GM12878 (cell line): ENCODE measurements at regions not wholly inside any gene's neighbourhood (a gene's known extent, or its start where the extent isn't known, plus 50 kb on each side); places are given as distances from the start of the nearest gene placed in this dataset.

Experiments used
- ATAC-seq: fragments of 200-7000 bp; cut with Tn5 transposase; 3 replicates; pipeline ENCODE4 v1.9.1; 2020; ENCODE audit warnings: mild to moderate bottlenecking, moderate library complexity
- BruUV-seq: library from RNA; stranded (reverse); fragments of 400-500 nt; replicated peaks from 2 replicates; lab custom pipeline; 2021; lab: Mats Ljungman, UMichigan
- CTCF ChIA-PET: fragments of 300-600 bp; sonication (Branson Sonifier 250); formaldehyde crosslinking; extraction: SDS; loops from one replicate; lab custom pipeline; 2021; ENCODE audit warnings: inconsistent platforms; lab: Yijun Ruan, JAX
- POLR2A ChIA-PET: fragments of 350-600 bp; formaldehyde crosslinking; extraction: SDS; loops from one replicate; lab custom pipeline; 2021; ENCODE audit warnings: inconsistent platforms; lab: Charles Lee
- RAD21 ChIA-PET: fragments of 300-600 bp; sonication (Branson Sonifier 250); formaldehyde crosslinking; loops from one replicate; lab custom pipeline; 2023; ENCODE audit warnings: antibody characterized with exemption; ENCODE audit not compliant: unreplicated experiment; lab: Charles Lee
- SMC1A ChIA-PET: fragments of 300-600 bp; sonication (Branson Sonifier 250); formaldehyde crosslinking; loops from one replicate; lab custom pipeline; 2023; ENCODE audit not compliant: unreplicated experiment, uncharacterized antibody; lab: Charles Lee
- DNase-seq: peaks from one replicate; pipeline ENCODE4 v3.0.0-alpha.2; 2011; ENCODE audit warnings: low read depth, low spot score
- FAIRE-seq: peaks from 3 replicates; lab custom pipeline; 2011; peaks lifted over from hg19 to GRCh38; lab: Jason Lieb, UNC
- H2AFZ ChIP-seq: 2 replicates; pipeline ENCODE4 v1.6.0; 2011; ENCODE audit warnings: low read depth, low read length, control low read depth; ENCODE audit not compliant: control insufficient read depth
- H3K27ac ChIP-seq: 2 replicates; pipeline ENCODE4 v1.5.1; 2011; ENCODE audit warnings: control low read depth; ENCODE audit not compliant: control insufficient read depth, insufficient read depth
- H3K27me3 ChIP-seq, 2 experiments: replicated peaks in 1 of 2; 2 replicates each; pipeline versions ENCODE4 v1.6.0 to v1.6.1; 2011; ENCODE audit warnings: low read length in 1 of 2; ENCODE audit not compliant: control insufficient read depth in 2 of 2, insufficient read depth in 2 of 2
- H3K36me3 ChIP-seq, 2 experiments: 2 replicates each; pipeline ENCODE4 v1.5.1; 2011; ENCODE audit warnings: low read length in 1 of 2; ENCODE audit not compliant: control insufficient read depth in 2 of 2, insufficient read depth in 2 of 2
- H3K4me1 ChIP-seq: 2 replicates; pipeline ENCODE4 v1.6.1; 2011; ENCODE audit warnings: mild to moderate bottlenecking, low read length, moderate library complexity, mixed read lengths; ENCODE audit not compliant: control insufficient read depth, insufficient read depth
- H3K4me2 ChIP-seq: 2 replicates; pipeline ENCODE4 v1.6.0; 2011; ENCODE audit warnings: control low read depth; ENCODE audit not compliant: control insufficient read depth, insufficient read depth
- H3K4me3 ChIP-seq: fragments of 200-600 bp; sonication (generic); 2 replicates; pipeline ENCODE4 v1.5.1; 2016
- H3K79me2 ChIP-seq: 2 replicates; pipeline ENCODE4 v1.6.0; 2011; ENCODE audit warnings: low read length; ENCODE audit not compliant: control insufficient read depth, insufficient read depth
- H3K9ac ChIP-seq: 2 replicates; pipeline ENCODE4 v1.8.0; 2011; ENCODE audit warnings: low read length, control low read depth, mixed read lengths; ENCODE audit not compliant: control insufficient read depth, insufficient read depth
- H3K9me3 ChIP-seq: replicated peaks from 3 replicates; pipeline ENCODE4 v1.5.1; 2011; ENCODE audit warnings: mild to moderate bottlenecking, low read length; ENCODE audit not compliant: control insufficient read depth, insufficient read depth
- H4K20me1 ChIP-seq: 2 replicates; pipeline ENCODE4 v1.6.0; 2011; ENCODE audit not compliant: control insufficient read depth, insufficient read depth
- CBX3 ChIP-seq: fragments of 200-600 bp; sonication (generic); IDR thresholded peaks from 2 replicates; pipeline ENCODE4 v1.6.1; 2016; ENCODE audit warnings: low read depth, borderline replicate concordance
- CBX5 ChIP-seq: sonication (generic); IDR thresholded peaks from 2 replicates; pipeline ENCODE4 v1.6.1; 2016; ENCODE audit warnings: low read depth, moderate library complexity, mild to moderate bottlenecking, inconsistent platforms
- CHD1 ChIP-seq: IDR thresholded peaks from 2 replicates; pipeline ENCODE4 v1.6.1; 2012; ENCODE audit warnings: low read depth, low read length, improper control_type of control experiment
- CHD4 ChIP-seq: fragments of 200-600 bp; sonication (generic); IDR thresholded peaks from 2 replicates; pipeline ENCODE4 v1.6.1; 2016; ENCODE audit warnings: mild to moderate bottlenecking
- CREB1 ChIP-seq: IDR thresholded peaks from 2 replicates; pipeline ENCODE4 v1.6.1; 2012; ENCODE audit warnings: low read depth, mild to moderate bottlenecking, inconsistent platforms
- FOXK2 ChIP-seq: fragments of 450-650 bp; IDR thresholded peaks from 2 replicates; pipeline ENCODE4 v1.6.1; 2017; ENCODE audit warnings: mild to moderate bottlenecking, moderate library complexity
- IKZF2 ChIP-seq, 2 experiments: fragments of 450-650 bp; IDR thresholded peaks; 2 replicates each; pipeline ENCODE4 v1.6.1; 2017; ENCODE audit warnings: mild to moderate bottlenecking in 2 of 2, moderate library complexity in 2 of 2
- MTA2 ChIP-seq: fragments of 450-650 bp; IDR thresholded peaks from 2 replicates; pipeline ENCODE4 v1.6.1; 2016; ENCODE audit warnings: low read depth, mild to moderate bottlenecking, moderate library complexity
- MYC ChIP-seq: IDR thresholded peaks from 2 replicates; pipeline ENCODE4 v1.6.1; 2011; ENCODE audit warnings: mild to moderate bottlenecking, low read length, moderate library complexity, inconsistent platforms; ENCODE audit not compliant: insufficient read depth, insufficient replicate concordance, insufficient read length, severe bottlenecking
- NBN ChIP-seq: fragments of 450-650 bp; IDR thresholded peaks from 2 replicates; pipeline ENCODE4 v1.6.1; 2016
- NR2C1 ChIP-seq: fragments of 450-650 bp; IDR thresholded peaks from 2 replicates; pipeline ENCODE4 v1.6.1; 2017; ENCODE audit warnings: antibody characterized with exemption, mild to moderate bottlenecking, moderate library complexity
- PAX5 ChIP-seq: IDR thresholded peaks from 2 replicates; pipeline ENCODE4 v1.6.1; 2011; ENCODE audit warnings: low read depth, low read length, borderline replicate concordance
- PAX8 ChIP-seq: fragments of 450-650 bp; IDR thresholded peaks from 2 replicates; pipeline ENCODE4 v1.6.1; 2017; ENCODE audit warnings: mild to moderate bottlenecking, moderate library complexity
- POLR2AphosphoS2 ChIP-seq: IDR thresholded peaks from 2 replicates; pipeline ENCODE4 v1.6.1; 2011; ENCODE audit warnings: low read depth, mild to moderate bottlenecking, low read length, improper control_type of control experiment, moderate library complexity
- WGBS: methylation state at CpG from one replicate; pipeline ENCODE4 v1.1.6; 2016; ENCODE audit warnings: low lambda C conversion rate; ENCODE audit not compliant: insufficient replicate concordance, insufficient coverage; ENCODE audit errors: missing lambda C conversion rate; 5-methylcytosine and 5-hydroxymethylcytosine counted together
- in situ Hi-C: fragments of 300-500 bp; cut with MboI; formaldehyde crosslinking; loops from 9 replicates; pipeline ENCODE4 v1.14.3; 2018; ENCODE audit warnings: mixed read lengths
- intact Hi-C: fragments of 100-400 bp; cut with micrococcal nuclease; formaldehyde crosslinking; loops from one replicate; pipeline ENCODE4 v1.14.2; 2022; ENCODE audit not compliant: unreplicated experiment
- TF ChIP-seq, protein P1 (sequence below): IDR thresholded peaks from 2 replicates; pipeline ENCODE4 v1.6.1; 2012; ENCODE audit warnings: low read depth, low read length, improper control_type of control experiment
- TF ChIP-seq, protein P2 (sequence below): fragments of 450-650 bp; formaldehyde crosslinking; IDR thresholded peaks from 2 replicates; pipeline ENCODE4 v1.5.0; 2022; ENCODE audit warnings: mild to moderate bottlenecking, missing genetic modification characterization
- TF ChIP-seq, protein P3 (sequence below): fragments of 450-650 bp; IDR thresholded peaks from 2 replicates; pipeline ENCODE4 v1.6.1; 2016; ENCODE audit warnings: mild to moderate bottlenecking

DNA sequence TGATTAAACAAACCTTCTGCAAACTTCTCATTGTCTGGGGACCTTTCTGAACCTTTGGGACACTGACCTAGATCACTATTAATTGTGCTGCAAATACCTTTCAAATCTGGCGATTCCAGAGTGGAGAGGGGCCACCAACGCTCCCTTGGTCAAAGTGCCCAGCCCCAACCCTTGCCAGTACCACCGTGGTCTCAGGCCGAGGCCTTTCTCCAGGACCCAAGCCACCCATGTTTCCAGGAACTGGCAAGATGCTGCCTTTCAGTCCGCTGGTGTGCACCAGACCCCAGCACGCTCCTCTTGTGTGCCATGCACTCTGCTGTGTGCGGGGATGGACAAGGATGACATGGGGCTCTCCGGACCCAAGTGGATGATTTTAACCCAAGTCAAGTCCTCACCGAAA, 91.1 kb upstream of the MGMT start:
- POLR2A ChIA-PET: no interaction called here
- RAD21 ChIA-PET: no interaction called here
- Histone ChIP-seq H4K20me1 (no peaks in the 10 kb centered on the region), H3K4me1 (no peaks in the 10 kb centered on the region), H3K4me2 (no peak overlapping the region), H3K9me3 (no peaks in the 10 kb centered on the region), H3K4me3 (no peak overlapping the region), H3K27me3 (0 out of 4 replicates have a peak, but pooled peaks cover 0 to 2% of the 10 kb centered on the region in 2 experiments), H3K9ac (no peak overlapping the region), H3K36me3 (no peaks in the 10 kb centered on the region), H3K79me2 (no peaks in the 10 kb centered on the region), H2AFZ (no peak overlapping the region), H3K27ac (no peak overlapping the region)
- CTCF ChIA-PET: no interaction called here
- in situ Hi-C loops (no loop called here), intact Hi-C loops (no loop called here)
- DNase-seq (no peak), FAIRE-seq (no peak), ATAC-seq (no peak)
- TF ChIP-seq PAX5 (no peak), NR2C1 (no peak), MTA2 (no peak), POLR2AphosphoS2 (no peak), FOXK2 (no peak), CBX5 (no peak), IKZF2 (IDR thresholded peaks at IDR 0.05) (no peak), MYC (no peak), PAX8 (no peak), CHD4 (no peak), CREB1 (no peak), CBX3 (no peak), NBN (no peak), CHD1 (no peak)
- TF ChIP-seq, protein P1, sequence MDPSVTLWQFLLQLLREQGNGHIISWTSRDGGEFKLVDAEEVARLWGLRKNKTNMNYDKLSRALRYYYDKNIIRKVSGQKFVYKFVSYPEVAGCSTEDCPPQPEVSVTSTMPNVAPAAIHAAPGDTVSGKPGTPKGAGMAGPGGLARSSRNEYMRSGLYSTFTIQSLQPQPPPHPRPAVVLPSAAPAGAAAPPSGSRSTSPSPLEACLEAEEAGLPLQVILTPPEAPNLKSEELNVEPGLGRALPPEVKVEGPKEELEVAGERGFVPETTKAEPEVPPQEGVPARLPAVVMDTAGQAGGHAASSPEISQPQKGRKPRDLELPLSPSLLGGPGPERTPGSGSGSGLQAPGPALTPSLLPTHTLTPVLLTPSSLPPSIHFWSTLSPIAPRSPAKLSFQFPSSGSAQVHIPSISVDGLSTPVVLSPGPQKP: no peak
- TF ChIP-seq, protein P2, sequence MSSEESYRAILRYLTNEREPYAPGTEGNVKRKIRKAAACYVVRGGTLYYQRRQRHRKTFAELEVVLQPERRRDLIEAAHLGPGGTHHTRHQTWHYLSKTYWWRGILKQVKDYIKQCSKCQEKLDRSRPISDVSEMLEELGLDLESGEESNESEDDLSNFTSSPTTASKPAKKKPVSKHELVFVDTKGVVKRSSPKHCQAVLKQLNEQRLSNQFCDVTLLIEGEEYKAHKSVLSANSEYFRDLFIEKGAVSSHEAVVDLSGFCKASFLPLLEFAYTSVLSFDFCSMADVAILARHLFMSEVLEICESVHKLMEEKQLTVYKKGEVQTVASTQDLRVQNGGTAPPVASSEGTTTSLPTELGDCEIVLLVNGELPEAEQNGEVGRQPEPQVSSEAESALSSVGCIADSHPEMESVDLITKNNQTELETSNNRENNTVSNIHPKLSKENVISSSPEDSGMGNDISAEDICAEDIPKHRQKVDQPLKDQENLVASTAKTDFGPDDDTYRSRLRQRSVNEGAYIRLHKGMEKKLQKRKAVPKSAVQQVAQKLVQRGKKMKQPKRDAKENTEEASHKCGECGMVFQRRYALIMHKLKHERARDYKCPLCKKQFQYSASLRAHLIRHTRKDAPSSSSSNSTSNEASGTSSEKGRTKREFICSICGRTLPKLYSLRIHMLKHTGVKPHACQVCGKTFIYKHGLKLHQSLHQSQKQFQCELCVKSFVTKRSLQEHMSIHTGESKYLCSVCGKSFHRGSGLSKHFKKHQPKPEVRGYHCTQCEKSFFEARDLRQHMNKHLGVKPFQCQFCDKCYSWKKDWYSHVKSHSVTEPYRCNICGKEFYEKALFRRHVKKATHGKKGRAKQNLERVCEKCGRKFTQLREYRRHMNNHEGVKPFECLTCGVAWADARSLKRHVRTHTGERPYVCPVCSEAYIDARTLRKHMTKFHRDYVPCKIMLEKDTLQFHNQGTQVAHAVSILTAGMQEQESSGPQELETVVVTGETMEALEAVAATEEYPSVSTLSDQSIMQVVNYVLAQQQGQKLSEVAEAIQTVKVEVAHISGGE: no peak
- TF ChIP-seq, protein P3, sequence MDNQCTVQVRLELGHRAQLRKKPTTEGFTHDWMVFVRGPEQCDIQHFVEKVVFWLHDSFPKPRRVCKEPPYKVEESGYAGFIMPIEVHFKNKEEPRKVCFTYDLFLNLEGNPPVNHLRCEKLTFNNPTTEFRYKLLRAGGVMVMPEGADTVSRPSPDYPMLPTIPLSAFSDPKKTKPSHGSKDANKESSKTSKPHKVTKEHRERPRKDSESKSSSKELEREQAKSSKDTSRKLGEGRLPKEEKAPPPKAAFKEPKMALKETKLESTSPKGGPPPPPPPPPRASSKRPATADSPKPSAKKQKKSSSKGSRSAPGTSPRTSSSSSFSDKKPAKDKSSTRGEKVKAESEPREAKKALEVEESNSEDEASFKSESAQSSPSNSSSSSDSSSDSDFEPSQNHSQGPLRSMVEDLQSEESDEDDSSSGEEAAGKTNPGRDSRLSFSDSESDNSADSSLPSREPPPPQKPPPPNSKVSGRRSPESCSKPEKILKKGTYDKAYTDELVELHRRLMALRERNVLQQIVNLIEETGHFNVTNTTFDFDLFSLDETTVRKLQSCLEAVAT: no peak
- no TSS peak for BruUV-seq
- WGBS: 29% methylated on average over 9 of the region's 9 CpGs
- SMC1A ChIA-PET: no interaction called here
